ENCODE measurements at regions not wholly inside any gene's neighbourhood (a gene's known extent, or its start where the extent isn't known, plus 50 kb on each side); places are given as distances from the start of the nearest gene placed in this dataset.

- TF ChIP-seq POLR2AphosphoS5 (IDR thresholded peaks at IDR 0.05): no peak
- TF ChIP-seq CTCF (IDR thresholded peaks at IDR 0.05): no peak
- TF ChIP-seq POLR2A (IDR thresholded peaks at IDR 0.05): no peak
Measured at GRCh38 chr4:24395937-24396336, 188.4 kb downstream of the DHX15 start.
